Pons (tissue), 1 donor: ENCODE measurements at regions not wholly inside any gene's neighbourhood (a gene's known extent, or its start where the extent isn't known, plus 50 kb on each side); places are given as distances from the start of the nearest gene placed in this dataset.
"Not testable (repeated sequence)": the region's sequence is repeated elsewhere in the genome, so short reads cannot be mapped to it uniquely, and the experiment has no call there.

ENCODE experiments used
- DNase-seq: peaks from one replicate; pipeline ENCODE4 v3.0.0-alpha.2; 2016; ENCODE audit warnings: low spot score

- DNase-seq: no peak
Measured at GRCh38 chr13:71382285-71382684, 484.7 kb downstream of the DACH1 start.

- DNase-seq: no peak
Measured at GRCh38 chr13:71380191-71380590, 486.8 kb downstream of the DACH1 start.

- peak; percentile 6 for DNase-seq
Measured at GRCh38 chr13:71378961-71379905, 487.8 kb downstream of the DACH1 start.

GRCh38 chr13:71374471-71375049, 492.4 kb downstream of the DACH1 start:
- DNase-seq: no peak

GRCh38 chr13:71368336-71368735, 498.7 kb downstream of the DACH1 start:
- no peak for DNase-seq

GRCh38 chr13:71360041-71360440, 507.0 kb downstream of the DACH1 start:
- DNase-seq: no peak

- DNase-seq: no peak
Measured at GRCh38 chr13:71359641-71360040, 507.4 kb downstream of the DACH1 start.

GRCh38 chr13:71358218-71358617, 508.8 kb downstream of the DACH1 start:
- no peak for DNase-seq

GRCh38 chr13:71355010-71355409, 512.0 kb downstream of the DACH1 start:
- DNase-seq: no peak

- DNase-seq: no peak
Measured at GRCh38 chr13:71350886-71351285, 516.1 kb downstream of the DACH1 start.

GRCh38 chr13:71345856-71346255, 521.1 kb downstream of the DACH1 start:
- DNase-seq: not testable (repeated sequence)

- DNase-seq: no peak
Measured at GRCh38 chr13:71339736-71340135, 527.3 kb downstream of the DACH1 start.

GRCh38 chr13:71339005-71339404, 528.0 kb downstream of the DACH1 start:
- no peak for DNase-seq

GRCh38 chr13:71338070-71338469, 528.9 kb downstream of the DACH1 start:
- DNase-seq: no peak

GRCh38 chr13:71327266-71327665, 539.7 kb downstream of the DACH1 start:
- DNase-seq: no peak

- DNase-seq: no peak
Measured at GRCh38 chr13:71325556-71325955, 541.4 kb downstream of the DACH1 start.

GRCh38 chr13:71323266-71323665, 543.7 kb downstream of the DACH1 start:
- DNase-seq: no peak

GRCh38 chr13:71320452-71320851, 546.6 kb downstream of the DACH1 start:
- DNase-seq: no peak

GRCh38 chr13:71316792-71317363, 550.1 kb downstream of the DACH1 start:
- DNase-seq: no peak

GRCh38 chr13:71312923-71313322, 554.1 kb downstream of the DACH1 start:
- no peak for DNase-seq

GRCh38 chr13:71309905-71310304, 557.1 kb downstream of the DACH1 start:
- no peak for DNase-seq

- DNase-seq: no peak
Measured at GRCh38 chr13:71306821-71307220, 560.2 kb downstream of the DACH1 start.

- DNase-seq: no peak
Measured at GRCh38 chr13:71304861-71305260, 562.1 kb downstream of the DACH1 start.
